Subcutaneous abdominal adipose tissue (tissue), 5 donors: ENCODE measurements at regions not wholly inside any gene's neighbourhood (a gene's known extent, or its start where the extent isn't known, plus 50 kb on each side); places are given as distances from the start of the nearest gene placed in this dataset.
A peak's percentile ranks its signal among the peaks of the same experiment; 100 is the strongest.
"Not testable (repeated sequence)": the region's sequence is repeated elsewhere in the genome, so short reads cannot be mapped to it uniquely, and the experiment has no call there.

Source experiments
- H3K27ac ChIP-seq: one replicate; pipeline ENCODE4 v1.7.0; 2013; ENCODE audit warnings: low read depth, mild to moderate bottlenecking, inconsistent platforms, low read length, moderate library complexity
- H3K27me3 ChIP-seq, 5 donors: one replicate each; pipeline ENCODE4 v1.7.0; 2013; ENCODE audit warnings: low read length in 5 of 5, inconsistent platforms in 1 of 5; ENCODE audit not compliant: control insufficient read depth in 5 of 5, insufficient read depth in 4 of 5
- H3K36me3 ChIP-seq, 5 donors: one replicate each; pipeline ENCODE4 v1.7.0; 2013; ENCODE audit warnings: low read length in 5 of 5; ENCODE audit not compliant: control insufficient read depth in 5 of 5, insufficient read depth in 5 of 5
- H3K4me1 ChIP-seq, 5 donors: one replicate each; pipeline ENCODE4 v1.7.0; 2013; ENCODE audit warnings: low read length in 5 of 5, mild to moderate bottlenecking in 3 of 5, moderate library complexity in 1 of 5; ENCODE audit not compliant: control insufficient read depth in 5 of 5, insufficient read depth in 5 of 5
- H3K4me3 ChIP-seq, 5 donors: one replicate each; pipeline ENCODE4 v1.7.0; 2013; ENCODE audit warnings: low read length in 5 of 5, low read depth in 1 of 5
- H3K9ac ChIP-seq, 5 donors: one replicate each; pipeline ENCODE4 v1.7.0; 2013; ENCODE audit warnings: low read length in 5 of 5, mild to moderate bottlenecking in 4 of 5, moderate library complexity in 3 of 5
- H3K9me3 ChIP-seq, 5 donors: one replicate each; pipeline ENCODE4 v1.7.0; 2013; ENCODE audit warnings: low read length in 5 of 5; ENCODE audit not compliant: control insufficient read depth in 5 of 5
- donor health status: healthy.
- donor health status: healthy.
- donor health status: healthy.
- donor health status: healthy.
- donor health status: healthy.

DNA sequence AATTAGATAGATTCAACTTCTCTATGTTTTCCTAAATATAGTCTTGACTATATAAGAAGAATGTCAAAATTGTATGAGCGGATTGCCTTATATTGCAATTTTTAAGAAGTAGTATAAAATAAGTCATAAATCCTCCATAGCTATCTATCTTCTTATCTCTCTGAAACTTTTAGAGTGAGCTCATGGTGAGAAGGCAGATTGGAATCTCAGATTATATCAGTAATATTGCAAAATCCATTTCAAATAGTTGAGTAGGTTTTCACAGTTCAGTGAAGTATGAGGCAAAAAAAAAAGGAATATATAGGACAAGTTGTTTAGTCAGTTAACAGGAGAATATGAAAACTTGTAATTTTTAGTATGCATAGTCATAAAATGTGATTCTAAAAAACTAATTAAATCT lies 156.4 kb downstream of the FAM174A start:
- Histone ChIP-seq H3K9ac (no peak overlapping the region), H3K27me3 (no peaks in the 10 kb centered on the region), H3K36me3 (no peaks in the 10 kb centered on the region), H3K27ac (no peak overlapping the region), H3K4me3 (no peak overlapping the region), H3K4me1 (no peaks in the 10 kb centered on the region), H3K9me3 (no peaks in the 10 kb centered on the region)

DNA sequence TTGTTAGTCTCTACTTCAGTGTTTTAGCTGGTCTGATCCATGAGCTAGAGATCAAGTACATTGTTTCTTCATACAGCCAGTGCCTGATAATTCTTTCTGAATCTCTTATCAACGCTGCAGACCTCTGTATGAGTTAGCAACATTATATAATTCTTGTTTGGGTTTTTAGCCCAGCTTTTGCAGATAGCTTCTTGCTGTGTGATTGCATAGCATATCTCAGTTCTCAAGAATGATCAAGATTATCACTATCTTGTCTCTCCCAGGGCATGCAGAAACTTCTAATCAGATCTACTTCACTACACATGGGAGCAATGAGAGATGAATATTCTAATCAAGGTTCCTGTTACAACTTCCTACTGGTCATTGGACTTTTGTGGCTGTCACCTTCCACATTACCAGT lies 158.3 kb downstream of the FAM174A start:
- Histone ChIP-seq H3K9me3 (no peaks in the 10 kb centered on the region), H3K4me3 (no peak overlapping the region), H3K27ac (no peak overlapping the region), H3K27me3 (no peaks in the 10 kb centered on the region), H3K4me1 (no peaks in the 10 kb centered on the region), H3K9ac (no peak overlapping the region), H3K36me3 (no peaks in the 10 kb centered on the region)

GRCh38 chr5:100694100-100694499 lies 158.9 kb downstream of the FAM174A start:
- Histone ChIP-seq H3K27ac (no peak overlapping the region), H3K4me3 (no peak overlapping the region), H3K4me1 (no peaks in the 10 kb centered on the region), H3K9ac (no peak overlapping the region), H3K9me3 (no peaks in the 10 kb centered on the region), H3K36me3 (no peaks in the 10 kb centered on the region), H3K27me3 (no peaks in the 10 kb centered on the region)

DNA sequence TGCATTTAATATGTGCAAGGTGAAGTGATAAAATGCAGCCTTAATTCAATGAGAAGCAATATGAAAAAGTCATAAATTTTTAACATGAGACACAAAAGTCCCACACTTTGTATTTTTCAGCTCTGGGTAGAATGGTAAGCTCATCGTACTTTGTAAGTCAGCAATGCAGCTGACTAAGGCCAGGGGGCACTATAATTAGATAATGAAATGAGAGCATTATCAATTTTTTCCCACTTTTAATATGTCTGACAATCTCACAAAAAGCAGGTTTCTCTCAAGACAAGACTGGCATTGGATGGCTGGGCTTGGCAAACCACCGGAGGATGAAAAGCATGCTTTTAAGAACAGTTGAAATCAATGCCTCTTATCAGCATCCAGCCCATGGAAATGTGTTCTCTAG lies 162.8 kb downstream of the FAM174A start:
- Histone ChIP-seq H3K36me3 (no peaks in the 10 kb centered on the region), H3K9ac (no peak overlapping the region), H3K27ac (no peak overlapping the region), H3K27me3 (no peaks in the 10 kb centered on the region), H3K9me3 (no peaks in the 10 kb centered on the region), H3K4me1 (no peaks in the 10 kb centered on the region), H3K4me3 (no peak overlapping the region)

DNA sequence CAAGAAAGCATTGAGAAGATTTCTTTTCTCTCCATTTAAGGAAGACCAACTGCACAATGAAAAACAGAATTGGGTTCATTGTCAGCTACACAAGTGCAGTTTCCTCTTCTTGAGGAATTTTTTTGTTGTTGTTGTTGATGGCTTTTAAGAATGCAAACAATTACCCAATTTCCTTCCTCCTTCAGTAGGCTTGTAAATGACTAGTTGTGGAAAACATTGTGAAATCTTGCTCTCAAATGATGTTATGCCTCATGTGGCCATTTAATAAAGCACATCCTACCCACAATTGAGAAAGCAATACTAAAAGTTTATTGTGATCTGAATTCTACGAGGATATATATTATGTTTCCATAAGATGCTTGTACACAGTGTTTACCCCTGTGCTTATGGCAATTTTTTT lies 171.6 kb downstream of the FAM174A start:
- peaks cover 3 to 34% (median 20%) of the 10 kb centered on the region in 5 donors for H3K4me1 ChIP-seq
- H3K9ac ChIP-seq: no peak overlapping the region
- no peaks in the 10 kb centered on the region for H3K36me3 ChIP-seq
- H3K27me3 ChIP-seq: no peaks in the 10 kb centered on the region
- H3K27ac ChIP-seq: no peak overlapping the region
- H3K4me3 ChIP-seq: no peak overlapping the region
- peaks cover 0 to 2% (median 0%) of the 10 kb centered on the region in 5 donors for H3K9me3 ChIP-seq

DNA sequence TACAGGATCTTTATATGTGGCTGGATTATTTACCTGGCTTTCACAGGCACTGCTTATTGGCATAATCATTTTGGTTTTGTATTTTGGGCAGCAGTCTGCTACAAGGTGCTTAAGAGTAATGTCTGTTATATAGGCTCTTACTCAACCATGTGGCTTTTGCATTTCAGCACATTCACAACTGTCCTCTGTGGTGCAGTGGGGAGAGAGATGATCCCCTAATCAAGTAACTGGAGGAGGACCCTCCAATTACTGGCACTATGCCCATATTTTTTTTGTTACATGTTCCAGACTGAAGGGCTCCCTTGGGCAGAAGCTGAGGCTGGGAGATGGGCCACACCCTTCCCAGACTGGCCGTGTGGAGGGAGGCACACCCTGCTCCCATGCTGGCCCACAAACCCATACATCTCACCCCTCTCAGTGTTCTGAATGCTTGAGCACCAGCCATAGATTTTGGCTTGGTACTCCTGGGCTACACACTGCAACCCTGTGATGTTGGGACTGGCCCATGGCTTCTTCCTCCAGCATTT lies 173.5 kb downstream of the FAM174A start:
- peaks cover 3 to 38% (median 20%) of the 10 kb centered on the region in 5 donors for H3K4me1 ChIP-seq
- H3K27ac ChIP-seq: no peak overlapping the region
- peak overlapping the region; percentile 3 to 64 (median 47) for H3K4me3 ChIP-seq

DNA sequence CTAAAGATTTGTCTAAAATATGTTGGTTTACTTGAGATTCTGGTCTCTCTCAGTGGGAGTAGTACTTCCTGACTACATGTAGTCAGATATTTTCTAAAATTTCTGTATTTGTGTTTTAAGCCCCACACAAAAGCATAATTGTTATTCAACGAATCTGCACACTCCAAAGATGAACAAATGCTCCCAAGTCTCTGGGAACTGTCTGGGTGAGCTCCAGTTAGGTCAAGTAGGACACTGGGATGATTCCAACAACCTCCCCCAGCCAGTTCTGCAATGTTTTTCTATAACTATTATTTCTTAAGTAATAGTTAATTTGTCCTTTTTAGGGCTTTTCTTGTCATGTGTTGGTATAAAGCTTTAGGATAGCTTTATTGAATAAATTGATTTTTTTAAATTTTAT lies 174.6 kb downstream of the FAM174A start:
- peak overlapping the region in 1 of 5 donors; percentile 32 for H3K9ac ChIP-seq
- no peak overlapping the region for H3K27ac ChIP-seq
- peak overlapping the region; percentile 3 to 64 (median 47) for H3K4me3 ChIP-seq
- peaks cover 3 to 38% (median 20%) of the 10 kb centered on the region in 5 donors for H3K4me1 ChIP-seq
- no peaks in the 10 kb centered on the region for H3K27me3 ChIP-seq
- no peaks in the 10 kb centered on the region for H3K36me3 ChIP-seq
- H3K9me3 ChIP-seq: peaks cover 0 to 2% (median 0%) of the 10 kb centered on the region in 5 donors

More for the DNA sequence above, 173.5 kb downstream of the FAM174A start:
- peaks cover 0 to 2% (median 0%) of the 10 kb centered on the region in 5 donors for H3K9me3 ChIP-seq
- H3K27me3 ChIP-seq: no peaks in the 10 kb centered on the region
- no peaks in the 10 kb centered on the region for H3K36me3 ChIP-seq
- H3K9ac ChIP-seq: no peak overlapping the region

GRCh38 chr5:100714780-100715179 lies 179.6 kb downstream of the FAM174A start:
- not testable (repeated sequence) for H3K27ac ChIP-seq, H3K4me3 ChIP-seq, H3K9me3 ChIP-seq, H3K9ac ChIP-seq, H3K27me3 ChIP-seq, H3K36me3 ChIP-seq
- H3K4me1 ChIP-seq: peaks cover 0 to 11% (median 0%) of the 10 kb centered on the region in 5 donors

DNA sequence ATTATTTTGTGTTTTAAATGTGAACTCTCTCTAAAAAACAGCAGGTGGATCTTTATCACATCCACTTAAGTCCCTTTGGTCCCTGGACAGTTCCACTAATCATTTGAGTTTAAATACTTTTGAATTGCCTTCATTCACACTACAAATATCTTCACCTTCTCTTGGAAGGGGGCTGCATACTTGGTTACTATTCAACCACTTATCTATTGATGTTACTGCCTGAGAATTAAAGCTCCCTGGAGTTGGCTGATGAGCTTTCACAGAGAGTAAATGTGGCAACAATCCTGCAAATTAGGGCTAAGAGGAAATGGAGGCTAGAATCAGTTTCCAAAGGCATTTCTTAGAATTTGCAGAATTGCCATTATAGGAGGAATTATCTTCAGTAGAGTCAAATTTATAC lies 180.4 kb downstream of the ST8SIA4 start:
- Histone ChIP-seq H3K36me3 (no peaks in the 10 kb centered on the region), H3K27ac (no peak overlapping the region), H3K4me3 (no peak overlapping the region), H3K27me3 (no peaks in the 10 kb centered on the region), H3K9me3 (no peaks in the 10 kb centered on the region), H3K9ac (no peak overlapping the region), H3K4me1 (peaks cover 0 to 5% (median 0%) of the 10 kb centered on the region in 5 donors)

GRCh38 chr5:100723229-100723628 lies 179.9 kb downstream of the ST8SIA4 start:
- H3K36me3 ChIP-seq: no peaks in the 10 kb centered on the region
- H3K27me3 ChIP-seq: no peaks in the 10 kb centered on the region
- H3K27ac ChIP-seq: no peak overlapping the region
- no peaks in the 10 kb centered on the region for H3K9me3 ChIP-seq
- H3K4me1 ChIP-seq: peaks cover 0 to 5% (median 0%) of the 10 kb centered on the region in 5 donors
- H3K4me3 ChIP-seq: no peak overlapping the region
- H3K9ac ChIP-seq: no peak overlapping the region
